ENCODE measurements at regions not wholly inside any gene's neighbourhood (a gene's known extent, or its start where the extent isn't known, plus 50 kb on each side); places are given as distances from the start of the nearest gene placed in this dataset.

DNA sequence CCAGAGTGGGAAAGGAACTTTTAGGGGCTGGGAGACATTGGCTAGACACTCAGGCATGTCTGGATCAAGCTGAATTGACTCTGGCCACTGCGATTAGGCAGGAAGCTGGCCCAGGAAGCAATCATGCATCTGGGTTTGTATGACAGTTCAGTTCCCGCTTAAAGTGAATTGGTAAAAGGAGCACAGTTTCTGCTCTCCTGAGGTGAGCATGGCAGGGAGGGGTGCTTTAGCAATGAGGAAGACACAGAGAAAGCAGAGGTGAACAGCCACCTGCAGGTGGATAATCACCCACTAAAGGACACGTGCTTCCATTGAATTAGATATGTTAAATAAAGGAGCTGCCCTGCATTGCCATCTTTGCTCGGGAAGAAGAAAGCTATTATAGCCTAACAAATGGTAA lies 248.1 kb upstream of the MAP3K1 start:
- no peak overlapping the region for H3K4me3 ChIP-seq
- DNase-seq (ENCODE audit: low read depth in 1 of 2, low spot score in 1 of 2) = no peak
- TF ChIP-seq, protein P1, sequence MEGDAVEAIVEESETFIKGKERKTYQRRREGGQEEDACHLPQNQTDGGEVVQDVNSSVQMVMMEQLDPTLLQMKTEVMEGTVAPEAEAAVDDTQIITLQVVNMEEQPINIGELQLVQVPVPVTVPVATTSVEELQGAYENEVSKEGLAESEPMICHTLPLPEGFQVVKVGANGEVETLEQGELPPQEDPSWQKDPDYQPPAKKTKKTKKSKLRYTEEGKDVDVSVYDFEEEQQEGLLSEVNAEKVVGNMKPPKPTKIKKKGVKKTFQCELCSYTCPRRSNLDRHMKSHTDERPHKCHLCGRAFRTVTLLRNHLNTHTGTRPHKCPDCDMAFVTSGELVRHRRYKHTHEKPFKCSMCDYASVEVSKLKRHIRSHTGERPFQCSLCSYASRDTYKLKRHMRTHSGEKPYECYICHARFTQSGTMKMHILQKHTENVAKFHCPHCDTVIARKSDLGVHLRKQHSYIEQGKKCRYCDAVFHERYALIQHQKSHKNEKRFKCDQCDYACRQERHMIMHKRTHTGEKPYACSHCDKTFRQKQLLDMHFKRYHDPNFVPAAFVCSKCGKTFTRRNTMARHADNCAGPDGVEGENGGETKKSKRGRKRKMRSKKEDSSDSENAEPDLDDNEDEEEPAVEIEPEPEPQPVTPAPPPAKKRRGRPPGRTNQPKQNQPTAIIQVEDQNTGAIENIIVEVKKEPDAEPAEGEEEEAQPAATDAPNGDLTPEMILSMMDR (IDR thresholded peaks at IDR 0.05; ENCODE audit: low read depth, low read length) = no peak
- no peaks in the 10 kb centered on the region for H3K9me3 ChIP-seq (ENCODE audit: low read depth)
- no peaks in the 10 kb centered on the region for H3K36me3 ChIP-seq
- no peaks in the 10 kb centered on the region for H3K27me3 ChIP-seq
- no peak overlapping the region for H3K27ac ChIP-seq
- H3K4me1 ChIP-seq (ENCODE audit: low read depth) = no peaks in the 10 kb centered on the region

DNA sequence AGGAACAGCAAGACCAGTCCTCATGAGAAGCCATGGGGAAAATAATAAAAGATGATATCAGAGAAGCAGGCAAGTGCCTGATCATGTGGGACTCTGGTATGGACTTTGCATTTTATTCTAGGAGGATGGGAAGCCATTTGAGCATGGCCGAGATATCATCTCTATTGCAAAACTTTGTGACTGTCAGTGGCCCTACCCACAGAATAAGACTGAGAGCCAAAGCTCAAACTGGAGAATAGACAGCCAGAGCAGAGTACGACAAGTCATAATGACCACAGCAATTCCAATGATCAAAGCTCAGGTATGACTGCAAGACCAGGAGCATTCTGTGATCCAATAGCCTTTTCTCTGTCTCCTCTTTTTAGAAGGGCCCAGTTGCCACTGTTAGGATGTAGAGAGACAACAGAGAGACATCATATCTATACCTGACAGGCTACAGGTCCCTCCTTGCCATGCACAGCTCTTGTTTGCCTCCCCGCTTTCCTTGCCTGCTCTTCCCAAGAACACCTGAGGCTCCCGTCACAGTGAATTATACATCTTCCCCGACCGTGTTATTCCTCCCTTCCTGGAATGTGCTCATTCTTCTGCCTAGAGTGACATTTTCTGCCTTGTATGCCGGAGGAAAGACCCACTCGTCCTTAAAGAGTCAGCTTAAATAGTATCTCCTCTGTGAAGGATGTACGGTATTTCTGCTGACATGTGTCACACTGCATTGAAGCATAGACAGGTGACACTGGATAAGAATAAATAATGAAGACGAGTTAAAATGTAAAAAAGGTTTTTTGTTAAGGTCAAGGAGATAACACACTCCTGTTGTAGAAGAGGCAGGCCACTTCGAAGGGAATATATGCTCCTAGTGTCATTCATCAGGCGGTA lies 248.7 kb upstream of the MAP3K1 start:
- no peaks in the 10 kb centered on the region for H3K4me1 ChIP-seq (ENCODE audit: low read depth)
- no peak overlapping the region for H3K4me3 ChIP-seq
- H3K9me3 ChIP-seq (ENCODE audit: low read depth) = no peaks in the 10 kb centered on the region
- H3K27me3 ChIP-seq = no peaks in the 10 kb centered on the region
- TF ChIP-seq, protein P1 (IDR thresholded peaks at IDR 0.05; ENCODE audit: low read depth, low read length) = no peak
- H3K27ac ChIP-seq = no peak overlapping the region
- H3K36me3 ChIP-seq = no peaks in the 10 kb centered on the region
- no peak for DNase-seq (ENCODE audit: low read depth in 1 of 2, low spot score in 1 of 2)

DNA sequence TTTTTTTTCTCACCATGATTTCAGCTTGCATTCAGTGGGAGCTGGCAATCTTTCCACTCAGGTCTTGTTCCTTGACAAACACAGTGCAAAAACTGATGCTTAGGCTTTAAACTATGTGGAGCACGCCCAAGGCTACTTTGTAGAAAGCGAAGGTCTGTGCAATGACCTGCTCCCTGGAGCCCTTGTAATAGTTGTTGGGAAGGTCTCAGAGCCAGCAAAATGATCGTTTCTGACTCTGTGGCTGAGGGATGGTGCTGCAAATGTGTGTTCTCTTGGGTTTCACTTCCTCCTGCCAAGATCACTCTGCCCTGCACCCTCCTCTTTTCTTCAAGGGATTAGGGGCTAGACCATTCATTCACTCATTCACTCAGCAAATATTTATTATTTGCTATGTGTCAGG lies 249.7 kb upstream of the MAP3K1 start:
- DNase-seq (ENCODE audit: low read depth in 1 of 2, low spot score in 1 of 2) = no peak
- Histone ChIP-seq H3K9me3 (ENCODE audit: low read depth) (no peaks in the 10 kb centered on the region), H3K27me3 (no peaks in the 10 kb centered on the region), H3K4me1 (ENCODE audit: low read depth) (no peaks in the 10 kb centered on the region), H3K36me3 (no peaks in the 10 kb centered on the region), H3K27ac (no peak overlapping the region), H3K4me3 (no peak overlapping the region)
- TF ChIP-seq, protein P1 (IDR thresholded peaks at IDR 0.05; ENCODE audit: low read depth, low read length) = no peak

DNA sequence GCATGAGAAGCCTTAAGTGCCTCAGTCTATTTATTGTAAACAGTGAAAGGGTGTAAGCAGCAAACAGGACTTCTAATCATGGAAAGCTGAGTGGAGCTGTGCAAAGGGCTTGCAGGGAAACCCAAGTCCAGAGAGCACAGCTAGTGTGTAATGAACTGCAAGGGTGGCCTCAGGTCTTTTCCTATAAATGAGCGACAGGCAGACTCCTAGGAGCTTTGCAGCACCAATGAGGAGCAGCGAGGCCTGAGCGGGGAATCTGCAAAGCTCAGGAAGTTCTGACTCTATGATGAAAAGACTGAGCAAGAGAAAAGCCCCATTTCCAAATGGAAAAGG lies 250.1 kb upstream of the MAP3K1 start:
- H3K27ac ChIP-seq = no peak overlapping the region
- no peaks in the 10 kb centered on the region for H3K4me1 ChIP-seq (ENCODE audit: low read depth)
- DNase-seq (ENCODE audit: low read depth in 1 of 2, low spot score in 1 of 2) = no peak
- TF ChIP-seq, protein P1 (IDR thresholded peaks at IDR 0.05; ENCODE audit: low read depth, low read length) = no peak
- H3K9me3 ChIP-seq (ENCODE audit: low read depth) = no peaks in the 10 kb centered on the region
- H3K4me3 ChIP-seq = no peak overlapping the region
- no peaks in the 10 kb centered on the region for H3K36me3 ChIP-seq
- H3K27me3 ChIP-seq = no peaks in the 10 kb centered on the region

DNA sequence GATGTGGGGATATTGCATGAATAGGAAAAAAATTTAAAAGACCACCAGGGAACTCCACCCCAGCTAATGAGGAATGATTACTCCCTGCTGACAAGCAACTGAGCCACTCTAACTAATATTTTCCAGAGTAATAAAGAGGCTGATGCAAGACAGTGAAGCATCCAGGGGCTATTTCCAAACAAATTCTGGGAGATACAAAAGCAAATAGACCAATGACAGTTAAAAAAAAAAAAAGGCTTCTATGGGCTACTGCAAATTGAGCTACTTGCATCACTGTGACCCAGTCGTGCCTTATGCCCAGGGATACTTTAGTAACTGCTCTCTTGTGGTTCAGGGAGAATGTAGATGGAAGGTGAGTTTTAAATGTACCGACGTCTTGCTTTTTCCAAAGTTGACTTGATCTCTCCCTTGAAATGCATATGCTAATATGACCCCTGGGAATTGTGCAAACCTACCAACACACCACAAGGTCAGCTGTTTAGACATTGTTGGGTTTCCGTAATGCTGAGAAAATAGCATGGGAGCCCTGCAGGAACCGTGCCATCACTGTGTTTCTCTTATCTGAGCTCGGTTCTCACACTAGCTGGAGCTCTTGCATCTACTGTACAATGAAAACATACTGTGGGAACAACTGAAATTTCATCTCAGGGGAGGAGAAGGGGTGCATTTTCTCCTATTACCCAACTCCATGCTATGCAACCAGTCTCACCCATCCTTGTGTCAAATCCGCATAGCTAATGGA lies 250.6 kb upstream of the MAP3K1 start:
- H3K9me3 ChIP-seq (ENCODE audit: low read depth) = no peaks in the 10 kb centered on the region
- TF ChIP-seq, protein P1 (IDR thresholded peaks at IDR 0.05; ENCODE audit: low read depth, low read length) = no peak
- no peaks in the 10 kb centered on the region for H3K4me1 ChIP-seq (ENCODE audit: low read depth)
- DNase-seq (ENCODE audit: low read depth in 1 of 2, low spot score in 1 of 2) = peak in 1 of 2 donors; percentile 89
- no peak overlapping the region for H3K27ac ChIP-seq
- no peaks in the 10 kb centered on the region for H3K27me3 ChIP-seq
- H3K4me3 ChIP-seq = no peak overlapping the region
- H3K36me3 ChIP-seq = no peaks in the 10 kb centered on the region
